Endothelial cell of hepatic sinusoid (primary cell): ENCODE measurements at regions not wholly inside any gene's neighbourhood (a gene's known extent, or its start where the extent isn't known, plus 50 kb on each side); places are given as distances from the start of the nearest gene placed in this dataset.
"Not testable (repeated sequence)": the region's sequence is repeated elsewhere in the genome, so short reads cannot be mapped to it uniquely, and the experiment has no call there.

Experiments used
- in situ Hi-C: cut with HindIII; loops from 2 replicates; pipeline ENCODE4 v1.10.0; 2017; ENCODE audit warnings: low sequenced_read_pairs

GRCh38 chr5:40165789-40166728 lies 513.7 kb upstream of the PTGER4 start:
- in situ Hi-C loops, result no loop called here

- in situ Hi-C loops, result no loop called here
Measured at GRCh38 chr5:40165106-40165788, 514.5 kb upstream of the PTGER4 start.

- in situ Hi-C loops, result no loop called here
Measured at GRCh38 chr5:40160435-40160834, 519.3 kb upstream of the PTGER4 start.

GRCh38 chr5:40154194-40154593 lies 525.5 kb upstream of the PTGER4 start:
- in situ Hi-C loops, result loop anchor here (5.0 kb wide), 1 partner anchor 58 kb away; no protein-coding TSS in a partner anchor

GRCh38 chr5:40150896-40151295 lies 528.8 kb upstream of the PTGER4 start:
- in situ Hi-C loops, result loop anchor here (5.0 kb wide), 1 partner anchor 61 kb away; no protein-coding TSS in a partner anchor

GRCh38 chr5:40141896-40142295 lies 537.8 kb upstream of the PTGER4 start:
- in situ Hi-C loops, result no loop called here

- in situ Hi-C loops, result no loop called here
Measured at GRCh38 chr5:40141418-40141817, 538.3 kb upstream of the PTGER4 start.

- in situ Hi-C loops, result no loop called here
Measured at GRCh38 chr5:40137223-40137622, 542.5 kb upstream of the PTGER4 start.

- in situ Hi-C loops, result no loop called here
Measured at GRCh38 chr5:40134883-40135520, 544.7 kb upstream of the PTGER4 start.

GRCh38 chr5:40124367-40124766 lies 555.3 kb upstream of the PTGER4 start:
- in situ Hi-C loops, result no loop called here

GRCh38 chr5:40121236-40121635 lies 558.5 kb upstream of the PTGER4 start:
- in situ Hi-C loops, result no loop called here

- in situ Hi-C loops, result no loop called here
Measured at GRCh38 chr5:40112875-40113274, 566.8 kb upstream of the PTGER4 start.

- in situ Hi-C loops, result not testable (repeated sequence)
Measured at GRCh38 chr5:40111036-40111435, 568.7 kb upstream of the PTGER4 start.

- in situ Hi-C loops, result not testable (repeated sequence)
Measured at GRCh38 chr5:40108764-40109390, 570.8 kb upstream of the PTGER4 start.

GRCh38 chr5:40107786-40108185 lies 571.9 kb upstream of the PTGER4 start:
- in situ Hi-C loops, result not testable (repeated sequence)

- in situ Hi-C loops, result no loop called here
Measured at GRCh38 chr5:40106847-40107246, 572.9 kb upstream of the PTGER4 start.

- in situ Hi-C loops, result no loop called here
Measured at GRCh38 chr5:40098313-40098712, 581.4 kb upstream of the PTGER4 start.

- in situ Hi-C loops, result no loop called here
Measured at GRCh38 chr5:40093550-40093949, 586.2 kb upstream of the PTGER4 start.

- in situ Hi-C loops, result no loop called here
Measured at GRCh38 chr5:40089269-40089668, 590.4 kb upstream of the PTGER4 start.

- in situ Hi-C loops, result no loop called here
Measured at GRCh38 chr5:40084614-40085013, 595.1 kb upstream of the PTGER4 start.

GRCh38 chr5:40082313-40082712 lies 597.4 kb upstream of the PTGER4 start:
- in situ Hi-C loops, result no loop called here
